AG04449 (cell line): ENCODE measurements at regions not wholly inside any gene's neighbourhood (a gene's known extent, or its start where the extent isn't known, plus 50 kb on each side); places are given as distances from the start of the nearest gene placed in this dataset.
"Not testable (repeated sequence)": the region's sequence is repeated elsewhere in the genome, so short reads cannot be mapped to it uniquely, and the experiment has no call there.

ENCODE experiments used
- CTCF ChIA-PET: fragments of 350-600 bp; formaldehyde crosslinking; extraction: SDS; loops from one replicate; lab custom pipeline; 2021; ENCODE audit warnings: antibody characterized with exemption; lab: Yijun Ruan, JAX
- POLR2A ChIA-PET: fragments of 400-600, 350-600 bp; formaldehyde crosslinking; extraction: SDS; loops from one replicate; lab custom pipeline; 2020; ENCODE audit warnings: antibody characterized with exemption, inconsistent platforms; lab: Yijun Ruan, JAX
- DNase-seq: peaks from one replicate; pipeline ENCODE4 v3.0.0-alpha.2; 2010; ENCODE audit warnings: low read depth, low spot score
- H3K4me3 ChIP-seq: 2 replicates; pipeline ENCODE4 v1.5.1; 2011; ENCODE audit warnings: low read depth, mild to moderate bottlenecking, control low read depth, low read length
- TF ChIP-seq, protein P1 (sequence below): IDR thresholded peaks from one replicate; pipeline ENCODE4 v1.5.1; 2011; ENCODE audit warnings: mild to moderate bottlenecking, moderate library complexity, low read length, control low read depth, inconsistent platforms; ENCODE audit not compliant: insufficient read depth; ENCODE audit errors: missing control alignments

DNA sequence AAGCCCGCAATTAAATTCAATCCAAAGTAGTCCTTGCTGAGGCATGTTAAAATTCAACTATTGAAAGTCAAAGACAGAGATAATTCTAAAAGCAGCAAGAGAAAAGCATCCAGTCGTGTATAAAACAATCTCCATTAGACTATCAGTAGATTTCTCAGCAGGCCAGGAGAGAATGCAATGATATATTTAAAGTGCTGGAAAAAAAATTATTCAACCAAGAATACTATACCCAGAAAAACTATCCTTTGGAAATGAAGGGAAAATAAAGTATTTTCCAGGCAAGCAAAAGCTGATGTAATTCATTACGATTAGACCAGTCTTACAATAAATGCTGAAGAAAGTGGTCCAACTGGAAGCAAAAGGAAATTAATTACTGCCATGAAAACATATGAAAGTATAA is 113.5 kb downstream of the TRIM42 start:
- H3K4me3 ChIP-seq, result no peak overlapping the region
- ChIA-PET CTCF (no interaction called here), POLR2A (no interaction called here)
- TF ChIP-seq, protein P1, sequence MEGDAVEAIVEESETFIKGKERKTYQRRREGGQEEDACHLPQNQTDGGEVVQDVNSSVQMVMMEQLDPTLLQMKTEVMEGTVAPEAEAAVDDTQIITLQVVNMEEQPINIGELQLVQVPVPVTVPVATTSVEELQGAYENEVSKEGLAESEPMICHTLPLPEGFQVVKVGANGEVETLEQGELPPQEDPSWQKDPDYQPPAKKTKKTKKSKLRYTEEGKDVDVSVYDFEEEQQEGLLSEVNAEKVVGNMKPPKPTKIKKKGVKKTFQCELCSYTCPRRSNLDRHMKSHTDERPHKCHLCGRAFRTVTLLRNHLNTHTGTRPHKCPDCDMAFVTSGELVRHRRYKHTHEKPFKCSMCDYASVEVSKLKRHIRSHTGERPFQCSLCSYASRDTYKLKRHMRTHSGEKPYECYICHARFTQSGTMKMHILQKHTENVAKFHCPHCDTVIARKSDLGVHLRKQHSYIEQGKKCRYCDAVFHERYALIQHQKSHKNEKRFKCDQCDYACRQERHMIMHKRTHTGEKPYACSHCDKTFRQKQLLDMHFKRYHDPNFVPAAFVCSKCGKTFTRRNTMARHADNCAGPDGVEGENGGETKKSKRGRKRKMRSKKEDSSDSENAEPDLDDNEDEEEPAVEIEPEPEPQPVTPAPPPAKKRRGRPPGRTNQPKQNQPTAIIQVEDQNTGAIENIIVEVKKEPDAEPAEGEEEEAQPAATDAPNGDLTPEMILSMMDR, result no peak
- no peak for DNase-seq

DNA sequence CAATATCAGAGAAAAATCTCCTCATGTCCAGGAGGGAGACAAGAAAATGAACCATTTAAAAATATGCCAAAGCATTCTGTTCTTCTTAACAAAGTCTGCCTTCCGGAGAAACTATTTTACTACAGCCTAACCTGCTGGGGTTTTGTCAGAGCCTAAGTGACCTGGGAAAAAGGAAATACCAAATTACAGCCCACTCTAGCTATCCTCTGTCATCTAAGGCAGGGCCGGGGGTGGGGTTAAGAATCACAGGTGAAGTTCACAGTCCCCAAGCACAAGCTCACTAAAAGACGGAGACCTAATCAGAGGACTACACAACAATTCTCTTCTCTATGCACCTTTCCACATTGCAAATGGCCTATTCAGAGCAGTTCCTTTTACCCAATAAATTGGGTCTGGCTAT is 116.6 kb downstream of the TRIM42 start:
- H3K4me3 ChIP-seq, result no peak overlapping the region
- TF ChIP-seq, protein P1, result no peak
- POLR2A ChIA-PET, result no interaction called here
- no peak for DNase-seq
- CTCF ChIA-PET, result no interaction called here

DNA sequence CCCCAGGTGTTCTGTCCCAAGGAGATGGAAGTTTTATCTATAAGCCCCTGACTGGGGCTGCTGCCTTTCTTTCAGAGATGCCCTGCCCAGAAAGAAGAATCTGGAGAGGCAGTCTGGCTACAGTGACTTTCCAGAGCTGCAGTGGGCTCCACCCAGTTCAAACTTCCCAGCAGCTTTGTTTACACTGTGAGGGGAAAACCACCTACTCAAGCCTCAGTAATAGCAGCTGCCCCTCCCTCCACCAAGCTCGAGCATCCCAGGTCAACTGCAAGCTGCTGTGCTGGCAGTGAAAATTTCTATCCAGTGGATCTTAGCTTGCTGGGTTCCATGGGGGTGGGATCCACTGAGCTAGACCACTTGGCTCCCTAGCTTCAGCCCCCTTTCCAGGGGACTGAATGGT is 125.0 kb downstream of the TRIM42 start:
- DNase-seq, CTCF ChIA-PET, POLR2A ChIA-PET, H3K4me3 ChIP-seq: not testable (repeated sequence)

GRCh38 chr3:140809316-140809715 is 131.5 kb downstream of the TRIM42 start:
- POLR2A ChIA-PET, result no interaction called here
- no peak overlapping the region for H3K4me3 ChIP-seq
- CTCF ChIA-PET, result no interaction called here
- TF ChIP-seq, protein P1, result no peak
- no peak for DNase-seq

GRCh38 chr3:140816372-140817195 is 125.1 kb upstream of the SLC25A36 start:
- TF ChIP-seq, protein P1, result no peak
- DNase-seq, result no peak
- H3K4me3 ChIP-seq, result no peak overlapping the region
- CTCF ChIA-PET, result no interaction called here
- POLR2A ChIA-PET, result no interaction called here

- no peak for DNase-seq
- TF ChIP-seq, protein P1, result no peak
- POLR2A ChIA-PET, result no interaction called here
- CTCF ChIA-PET, result no interaction called here
- H3K4me3 ChIP-seq, result no peak overlapping the region
Observed at GRCh38 chr3:140821493-140821892, 120.1 kb upstream of the SLC25A36 start.
